HG02623 (cell line): ENCODE measurements at regions not wholly inside any gene's neighbourhood (a gene's known extent, or its start where the extent isn't known, plus 50 kb on each side); places are given as distances from the start of the nearest gene placed in this dataset.

Experiments used
- ATAC-seq: cut with Tn5 transposase; IDR thresholded peaks from one replicate; pipeline ENCODE4 v1.9.1; 2021; ENCODE audit warnings: moderate library complexity; ENCODE audit not compliant: unreplicated experiment

DNA sequence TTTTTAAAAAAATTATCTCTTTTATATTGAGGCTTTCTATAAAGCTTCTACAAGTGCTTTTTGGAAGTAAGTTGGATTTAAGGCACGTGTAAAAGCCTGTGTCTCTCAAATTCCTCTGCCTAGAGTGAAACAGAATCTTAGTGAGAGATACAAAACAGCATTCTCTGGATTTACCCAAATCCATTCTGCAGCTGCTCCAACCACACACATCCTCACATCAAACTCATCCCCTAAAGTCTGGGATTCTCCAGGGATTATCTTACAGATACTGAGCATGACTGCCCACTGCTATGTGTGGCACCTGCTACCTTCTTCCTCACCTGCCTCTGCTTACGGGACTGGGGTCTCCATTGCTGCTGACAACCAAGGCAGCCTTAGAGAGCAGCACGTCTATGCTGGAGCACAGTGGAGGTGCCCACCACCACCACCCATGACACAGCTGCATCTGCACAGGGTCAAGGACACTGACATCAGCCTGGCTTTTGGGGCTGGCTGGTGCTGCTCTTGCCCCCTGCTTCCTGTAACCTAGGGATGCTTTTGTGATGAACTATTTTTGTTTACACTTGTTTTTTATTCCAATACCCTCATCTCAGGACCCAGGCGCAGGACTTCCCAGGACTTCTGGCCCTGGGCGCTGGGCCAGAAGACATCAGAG lies 139.2 kb upstream of the NAMPT start:
- ATAC-seq: no peak

GRCh38 chr7:106423111-106423510 lies 138.3 kb upstream of the NAMPT start:
- ATAC-seq: no peak

DNA sequence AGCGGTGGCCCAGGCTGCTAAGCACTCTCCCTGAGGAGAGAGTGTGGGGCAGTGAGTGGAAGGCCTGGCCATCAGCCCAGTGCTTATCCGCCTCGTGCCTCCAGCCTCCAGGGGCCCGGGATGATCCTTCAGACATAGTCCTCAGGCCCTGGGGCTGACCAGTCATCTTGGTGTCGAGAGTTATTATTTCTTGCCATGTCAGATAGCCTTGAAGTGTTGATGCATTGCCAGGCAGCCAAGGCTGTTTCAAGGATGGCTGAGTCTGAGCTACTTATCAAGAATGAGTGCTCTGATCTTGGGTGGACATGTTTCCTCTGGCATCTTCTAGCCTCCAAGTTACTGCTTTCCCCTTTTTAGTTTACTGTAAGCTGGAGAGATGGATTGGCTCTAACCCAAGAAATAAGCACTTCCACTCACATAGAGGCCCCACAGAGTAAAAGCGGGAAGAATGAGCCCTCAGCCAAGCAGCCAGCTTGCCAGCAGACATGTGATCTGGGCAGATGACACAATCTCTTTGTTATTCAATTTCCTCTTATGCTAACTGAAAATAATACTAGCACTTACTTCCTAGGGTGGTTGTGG lies 136.5 kb upstream of the NAMPT start:
- ATAC-seq: no peak

DNA sequence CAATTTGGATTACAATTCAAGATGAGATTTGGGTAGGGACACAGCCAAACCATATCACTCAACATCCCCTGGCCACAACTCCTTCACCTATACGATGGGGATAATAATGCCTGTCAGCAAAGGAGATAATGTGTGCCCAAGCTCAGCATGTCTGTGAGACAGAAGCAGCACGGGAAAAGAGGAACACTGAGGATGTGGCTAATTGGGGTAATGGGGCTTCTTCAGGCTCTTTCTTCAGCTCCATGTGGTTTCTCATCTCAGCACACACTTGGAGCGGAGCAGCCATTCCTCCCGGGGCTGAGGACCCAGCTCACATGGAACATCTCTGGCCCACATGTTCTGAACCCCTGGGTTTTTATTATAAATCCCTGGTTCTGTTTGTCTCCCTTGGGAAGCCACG lies 136.0 kb upstream of the NAMPT start:
- no peak for ATAC-seq

DNA sequence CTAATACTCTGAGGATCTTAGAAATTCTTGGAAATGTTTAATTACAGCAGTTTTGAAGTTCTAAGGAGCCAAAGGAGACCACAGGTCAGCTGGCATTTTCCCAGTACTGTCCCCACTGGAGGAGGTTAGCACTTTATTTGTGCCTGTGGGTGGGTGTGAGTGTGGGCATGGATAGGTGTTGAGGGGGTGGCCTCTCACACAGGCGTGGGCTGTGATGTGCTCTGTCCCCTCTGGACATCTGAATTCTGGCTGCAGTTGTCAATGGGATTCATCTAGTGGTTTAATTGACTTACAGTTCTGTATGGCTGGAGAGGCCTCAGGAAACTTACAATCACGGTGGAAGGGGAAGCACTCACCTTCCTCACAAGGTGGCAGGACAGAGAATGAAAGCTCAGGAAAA lies 135.4 kb upstream of the NAMPT start:
- ATAC-seq: no peak

DNA sequence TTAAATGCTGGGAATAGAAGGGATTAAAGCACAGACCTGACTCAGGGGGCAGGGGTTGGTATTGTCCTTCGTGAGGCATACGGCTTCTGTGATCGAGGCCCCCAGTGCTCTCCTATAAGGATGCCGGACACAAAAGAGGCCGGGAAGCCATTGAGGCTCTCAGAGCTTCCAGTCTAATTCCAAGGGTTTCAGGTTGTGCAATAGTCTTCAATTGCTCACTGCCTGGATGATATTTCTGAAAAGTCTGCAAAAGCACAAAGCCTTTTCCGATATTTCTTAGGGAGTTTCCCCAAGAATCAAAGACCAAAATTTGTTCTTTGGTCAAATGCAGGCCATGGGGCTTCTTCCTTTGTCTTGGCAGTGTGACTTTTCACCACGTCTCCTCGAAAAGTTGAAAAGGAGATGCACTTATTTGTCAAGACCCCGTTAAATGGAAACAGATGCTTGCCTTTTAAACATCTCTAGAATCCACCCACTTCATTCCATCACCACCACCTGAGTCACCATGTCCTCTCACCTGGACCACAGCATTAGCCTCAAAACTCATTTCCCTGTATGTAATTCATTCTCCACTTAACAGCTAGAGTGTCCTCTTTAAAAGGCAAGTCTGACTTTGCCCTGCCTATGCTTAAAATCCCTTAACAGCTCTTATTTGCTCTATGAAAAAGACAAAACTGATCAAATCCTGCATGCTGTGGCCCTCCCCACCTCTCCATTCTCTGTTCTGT lies 134.8 kb upstream of the NAMPT start:
- ATAC-seq: no peak

DNA sequence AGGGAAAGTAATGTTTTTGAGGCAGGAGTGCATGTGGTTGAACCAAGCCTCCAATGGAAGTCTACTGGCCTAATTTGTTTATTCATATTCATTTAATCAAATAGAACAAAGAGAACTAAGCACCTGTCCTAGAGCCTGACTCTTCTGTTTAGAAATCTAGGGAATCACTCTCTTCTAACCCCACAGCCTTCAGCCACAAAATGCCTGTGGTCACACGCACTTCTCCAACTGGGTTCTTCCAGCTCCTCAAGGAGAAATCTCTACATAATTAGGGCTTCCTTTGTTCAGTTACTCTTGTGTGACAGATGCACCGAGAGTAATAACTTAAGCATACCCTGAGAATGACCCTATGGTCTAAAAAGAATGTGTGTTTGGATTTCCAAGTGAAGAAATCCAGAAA lies 133.7 kb upstream of the NAMPT start:
- ATAC-seq: no peak

DNA sequence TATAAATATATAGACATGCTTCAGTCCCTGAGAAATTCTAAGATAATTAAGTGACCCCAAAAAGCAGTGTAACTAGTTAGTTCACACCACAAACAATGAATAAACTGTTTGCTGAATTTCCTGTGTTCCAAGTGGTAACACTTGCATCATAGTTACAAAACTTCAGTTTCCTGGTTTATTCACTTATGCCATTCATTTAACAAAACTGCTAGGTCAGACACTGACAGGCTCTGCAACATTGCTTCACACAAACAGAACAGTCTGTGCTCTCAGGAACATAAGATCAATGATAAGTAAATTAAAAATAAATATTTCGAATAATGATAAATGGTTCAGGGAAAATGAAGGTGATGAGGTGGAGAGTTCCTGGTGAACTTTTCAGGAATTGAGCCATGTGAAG lies 133.3 kb upstream of the NAMPT start:
- no peak for ATAC-seq

DNA sequence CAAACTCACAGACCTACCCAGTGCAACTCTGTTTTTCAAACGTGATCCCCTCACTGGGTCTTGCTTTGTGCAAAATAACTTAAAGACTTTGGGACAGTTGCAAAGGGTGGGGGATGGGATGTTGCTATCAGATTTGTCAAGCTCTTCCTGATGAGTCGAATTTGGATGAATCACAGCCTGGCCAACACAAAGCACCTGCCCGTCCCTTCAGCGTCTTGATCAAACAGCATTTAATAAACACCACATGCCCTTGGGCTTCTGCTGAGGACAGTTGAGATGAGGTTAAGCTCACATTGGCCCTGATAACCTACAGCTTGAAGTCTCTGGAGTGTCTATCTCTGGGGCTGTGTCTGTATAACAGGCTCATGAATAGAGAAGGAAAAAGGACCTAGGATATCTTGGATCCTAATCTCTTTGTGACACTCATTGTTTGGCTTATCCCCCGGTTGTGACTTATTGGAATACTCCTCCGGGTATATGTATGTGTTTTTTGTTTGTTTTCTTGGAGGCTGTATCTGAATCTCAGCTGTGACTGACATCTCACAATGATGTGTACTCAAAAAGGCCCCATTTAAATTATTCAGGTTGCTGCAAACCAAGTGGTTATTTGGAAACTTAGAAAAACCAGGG lies 132.6 kb upstream of the NAMPT start:
- no peak for ATAC-seq

- no peak for ATAC-seq
Observed at GRCh38 chr7:106416430-106416829, 131.6 kb upstream of the NAMPT start.

DNA sequence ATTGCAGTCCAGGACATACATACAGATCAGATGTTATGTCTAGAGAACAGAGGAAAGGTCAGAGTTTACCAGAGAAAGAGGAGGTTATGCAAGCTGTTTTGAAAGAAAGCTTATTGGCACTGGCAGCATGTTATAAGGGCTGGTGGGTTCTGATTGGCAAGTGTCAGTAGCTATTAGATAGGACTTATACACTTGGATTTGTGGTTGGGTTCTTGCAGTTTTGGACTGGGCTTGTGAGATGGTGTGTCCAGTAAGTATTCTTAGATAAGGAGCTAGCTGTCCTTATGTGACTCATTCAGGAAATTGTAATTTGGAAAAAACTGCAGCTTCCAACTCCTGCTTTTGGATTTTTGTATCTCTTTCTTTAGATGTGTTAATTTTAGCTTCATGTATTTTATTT lies 130.7 kb upstream of the NAMPT start:
- no peak for ATAC-seq

- ATAC-seq: no peak
Observed at GRCh38 chr7:106413446-106413845, 128.7 kb upstream of the NAMPT start.

DNA sequence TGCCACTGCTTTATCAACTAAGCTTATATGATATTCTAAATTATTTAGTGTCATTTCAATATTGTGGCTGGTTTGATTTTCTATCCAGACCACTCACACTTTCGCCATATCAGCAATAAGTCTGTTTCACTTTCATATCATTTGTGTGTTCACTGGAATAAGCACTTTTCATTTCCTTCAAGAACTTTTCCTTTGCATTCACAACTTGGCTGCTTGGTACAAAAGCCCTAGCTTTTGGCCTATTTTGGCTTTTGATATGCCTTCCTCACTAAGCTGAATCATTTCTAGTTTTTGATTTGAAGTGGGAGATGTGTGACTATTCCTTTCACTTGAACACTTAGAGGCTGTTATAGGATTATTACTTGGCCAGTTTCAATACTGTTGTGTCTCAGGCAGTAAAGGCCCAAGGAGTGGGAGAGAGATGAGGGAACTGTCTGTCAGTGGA lies 120.9 kb upstream of the NAMPT start:
- no peak for ATAC-seq

DNA sequence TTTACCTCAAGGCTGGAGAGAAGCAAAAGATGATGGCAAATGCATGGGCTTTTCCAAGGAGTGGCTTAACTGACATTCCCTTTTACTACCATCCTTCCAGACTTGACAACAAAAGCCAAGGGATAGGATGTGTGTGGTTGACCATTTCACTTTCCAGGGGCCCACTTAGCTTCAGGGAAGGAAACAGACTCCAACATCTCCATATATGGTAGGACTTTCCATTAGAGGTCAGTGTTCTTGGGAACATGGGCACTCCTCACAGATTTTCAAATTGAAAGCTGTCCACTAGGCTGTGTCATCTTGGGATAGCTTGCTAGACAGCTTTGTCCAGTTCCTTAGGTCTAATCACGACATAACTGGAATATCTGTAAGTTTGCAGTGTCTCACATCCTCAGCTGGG lies 118.1 kb upstream of the NAMPT start:
- no peak for ATAC-seq

DNA sequence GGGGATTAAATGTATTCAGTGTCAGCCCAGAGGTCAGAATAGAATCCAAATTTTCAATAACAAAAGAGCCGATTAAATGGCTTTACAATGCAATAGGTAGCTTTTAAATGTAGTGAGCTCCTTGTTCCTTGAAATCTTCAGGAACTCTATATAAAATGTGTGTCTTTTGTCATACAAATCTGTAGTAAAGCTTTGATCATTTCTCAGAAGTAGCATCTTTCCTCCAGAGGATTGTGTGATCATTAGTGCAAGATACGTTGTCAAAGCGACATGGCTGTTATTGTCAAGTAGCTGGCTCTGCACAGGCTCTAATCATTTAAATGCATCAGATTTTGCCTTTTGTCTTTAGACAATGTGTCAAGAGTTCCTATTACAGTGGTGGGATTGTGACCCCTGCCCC lies 116.1 kb upstream of the NAMPT start:
- ATAC-seq: no peak

DNA sequence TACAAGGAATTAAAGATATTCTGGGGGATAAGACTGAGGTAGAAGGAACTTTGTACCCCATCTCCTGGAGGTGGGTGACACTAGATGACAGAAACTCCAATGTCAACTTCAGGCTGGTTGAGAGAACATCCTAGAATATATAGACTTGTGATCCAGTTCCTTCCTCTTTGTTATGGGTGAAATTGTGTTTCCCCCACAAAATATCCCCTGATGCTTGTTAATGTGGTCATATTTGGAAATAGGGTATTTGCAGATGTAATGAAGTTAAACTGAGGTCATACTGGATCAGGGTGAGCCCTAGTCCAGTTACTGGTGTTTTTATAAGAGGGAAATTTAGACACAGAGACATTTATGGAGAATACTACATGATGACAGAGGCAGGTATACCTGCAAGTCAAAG lies 114.0 kb upstream of the NAMPT start:
- ATAC-seq: no peak

DNA sequence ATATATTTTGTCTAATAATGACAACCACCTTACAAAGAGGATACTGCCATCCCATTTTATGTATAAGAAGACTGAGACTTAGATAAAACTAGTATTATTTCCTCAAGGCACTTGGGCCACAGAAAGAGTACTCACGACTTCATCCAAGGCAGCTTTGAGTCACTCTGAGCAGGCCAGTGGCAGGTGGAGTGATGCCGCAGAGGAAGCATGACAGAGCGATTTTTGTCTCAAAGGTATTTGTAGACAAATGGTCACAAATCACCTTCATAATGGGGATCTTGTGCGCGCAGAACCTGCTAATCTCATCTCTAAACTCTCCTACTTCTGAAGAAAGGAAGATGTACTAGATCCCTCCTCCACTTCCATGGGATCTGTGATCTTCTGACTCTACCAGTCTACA lies 113.2 kb upstream of the NAMPT start:
- no peak for ATAC-seq

- ATAC-seq: no peak
Observed at GRCh38 chr7:106394526-106394925, 109.7 kb upstream of the NAMPT start.

GRCh38 chr7:106393564-106394251 lies 108.9 kb upstream of the NAMPT start:
- no peak for ATAC-seq

DNA sequence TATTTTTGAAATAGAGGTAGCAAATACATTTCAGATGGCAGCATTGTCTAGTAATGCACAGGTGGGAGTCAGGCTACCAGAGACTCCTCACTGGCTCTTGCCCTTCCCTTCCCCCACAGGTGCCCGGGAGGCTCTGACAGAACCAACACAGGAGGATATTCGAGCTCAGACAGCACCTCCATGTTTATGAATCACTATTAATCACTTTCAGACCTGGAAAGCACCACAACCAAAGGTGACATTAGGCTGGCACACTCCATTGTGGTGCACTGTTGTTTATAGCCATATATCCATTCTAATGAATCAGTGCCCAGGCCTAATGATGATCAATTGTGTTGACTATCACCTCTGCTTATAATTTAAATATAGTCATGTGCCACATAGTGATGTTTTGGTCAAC lies 107.8 kb upstream of the NAMPT start:
- no peak for ATAC-seq

GRCh38 chr7:106392144-106392543 lies 107.4 kb upstream of the NAMPT start:
- ATAC-seq: no peak
